ENCODE measurements at regions not wholly inside any gene's neighbourhood (a gene's known extent, or its start where the extent isn't known, plus 50 kb on each side); places are given as distances from the start of the nearest gene placed in this dataset.
"Not testable (repeated sequence)": the region's sequence is repeated elsewhere in the genome, so short reads cannot be mapped to it uniquely, and the experiment has no call there.

DNA sequence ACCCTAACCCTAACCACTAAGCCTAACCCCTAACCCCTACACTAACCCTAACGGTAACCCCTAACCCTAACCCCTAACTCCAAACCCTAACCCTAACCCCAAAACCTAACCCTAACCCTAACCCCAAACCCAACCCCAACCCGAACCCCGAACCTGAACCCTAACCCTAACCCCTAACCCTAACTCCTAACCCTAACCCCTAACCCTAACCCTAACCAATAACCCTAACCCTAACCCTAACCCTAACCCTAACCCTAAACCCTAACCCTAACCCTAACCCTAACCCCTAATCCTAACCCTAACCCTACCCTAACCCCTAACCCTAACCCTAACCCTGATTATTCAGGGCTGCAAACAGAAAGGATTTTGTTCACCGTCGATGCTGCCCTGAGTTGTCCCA is 144.6 kb upstream of the DUSP22 start:
- DNase-seq = not testable (repeated sequence)

DNA sequence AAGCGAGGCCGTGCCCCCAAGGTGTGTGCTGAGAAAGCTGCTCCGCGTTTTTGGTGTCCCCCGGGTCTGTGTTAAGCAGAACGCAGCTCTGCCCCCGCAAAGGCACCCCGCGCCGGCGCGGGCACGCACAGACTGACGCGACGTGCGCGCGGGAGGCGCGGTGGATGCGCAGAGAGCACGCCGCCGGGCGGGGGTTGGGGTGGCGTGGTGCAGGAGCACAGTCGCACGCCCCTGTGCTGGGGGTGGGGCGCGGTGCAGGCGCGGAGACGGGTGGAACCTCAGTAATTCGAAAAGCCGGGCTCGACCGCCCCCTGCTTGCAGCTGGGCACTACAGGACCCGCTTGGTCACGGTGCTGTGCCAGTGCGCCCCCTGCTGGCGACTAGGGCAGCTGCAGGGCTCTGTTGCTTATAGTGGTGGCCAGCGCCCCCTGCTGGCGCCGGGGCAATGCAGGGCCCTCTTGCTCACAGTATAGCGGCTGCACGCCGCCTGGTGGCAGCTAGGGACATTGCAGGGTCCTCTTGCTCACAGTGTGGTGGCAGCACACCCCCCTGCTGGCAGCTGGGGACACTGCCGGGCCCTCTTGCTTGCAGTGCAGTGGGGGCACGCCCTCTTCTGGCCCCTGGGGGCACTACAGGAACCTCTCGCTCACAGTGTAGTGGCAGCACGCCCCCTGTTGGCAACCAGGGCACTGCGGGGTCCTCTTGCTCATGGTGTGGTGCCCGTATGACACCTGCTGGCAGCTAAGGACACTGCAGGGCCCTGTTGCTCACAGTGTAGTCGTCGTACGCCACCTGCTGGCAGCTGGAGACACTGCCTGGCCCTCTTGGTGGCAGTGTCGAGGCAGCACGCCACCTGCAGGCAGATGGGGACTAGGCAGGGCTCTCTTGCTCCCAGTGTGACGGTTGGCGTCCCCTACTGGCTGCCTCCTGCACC is 144.0 kb upstream of the DUSP22 start:
- DNase-seq = peak in 1 of 2 experiments; percentile 18

DNA sequence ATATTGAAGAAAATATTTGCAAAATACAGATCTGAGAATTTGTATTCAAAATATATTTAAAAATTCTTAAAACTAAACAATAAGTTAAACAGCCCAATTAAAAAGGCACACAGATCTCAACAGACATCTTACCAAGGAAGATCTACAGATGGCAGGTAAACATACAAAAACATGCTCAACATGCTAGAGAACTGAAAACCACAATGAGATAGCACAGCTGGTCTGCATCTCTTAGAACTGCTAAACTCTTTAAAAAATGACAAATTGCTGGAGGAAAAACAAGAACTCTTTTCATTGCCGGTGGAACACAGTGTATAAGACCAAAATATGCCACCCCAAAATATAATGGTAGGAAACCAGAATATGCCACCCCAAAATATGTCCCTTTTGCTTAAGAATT is 142.1 kb upstream of the DUSP22 start:
- DNase-seq = not testable (repeated sequence)

DNA sequence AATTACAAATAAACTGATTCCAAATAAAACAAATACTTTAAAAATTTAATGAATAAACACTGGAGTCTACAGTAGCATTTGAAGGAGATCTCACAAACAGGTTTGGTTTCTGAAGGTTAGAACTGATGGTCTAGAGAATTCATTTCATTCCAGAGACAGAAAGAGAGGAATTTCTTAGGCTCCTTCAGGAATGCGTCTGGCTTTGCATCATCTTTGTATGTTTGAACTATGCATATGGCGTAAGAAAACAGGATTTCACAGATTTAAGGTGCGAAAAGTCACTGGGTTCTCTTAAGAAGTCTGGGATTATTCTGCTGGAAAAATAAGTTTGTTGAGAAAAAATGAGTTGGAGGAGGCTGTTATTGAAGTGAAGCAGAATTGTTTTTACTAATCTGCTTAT is 139.9 kb upstream of the DUSP22 start:
- not testable (repeated sequence) for DNase-seq

DNA sequence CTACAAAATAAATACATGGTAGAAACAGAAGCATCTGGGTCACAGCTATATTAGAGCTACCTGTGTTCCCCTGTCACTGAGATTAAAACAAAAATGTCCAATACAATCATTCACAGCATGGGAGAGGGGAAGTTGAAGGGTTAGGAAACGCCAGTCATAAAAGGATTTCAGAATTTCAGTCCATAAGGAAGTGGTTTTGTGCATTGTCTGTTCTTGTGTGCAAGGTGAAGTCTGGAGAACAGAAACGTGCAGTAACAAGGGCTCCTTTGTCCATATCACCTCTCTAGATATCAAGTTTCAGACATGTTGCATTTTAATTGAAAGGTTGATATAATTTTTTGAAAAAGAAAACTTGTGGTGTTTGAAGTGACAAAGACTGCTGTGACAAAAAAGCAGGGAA is 139.3 kb upstream of the DUSP22 start:
- DNase-seq = peak; percentile 51 to 56

- not testable (repeated sequence) for DNase-seq
Measured at GRCh38 chr6:153867-154266, 138.4 kb upstream of the DUSP22 start.

GRCh38 chr6:154321-155092 is 137.8 kb upstream of the DUSP22 start:
- DNase-seq = not testable (repeated sequence)

GRCh38 chr6:156010-156409 is 136.3 kb upstream of the DUSP22 start:
- no peak for DNase-seq

GRCh38 chr6:156441-157140 is 135.7 kb upstream of the DUSP22 start:
- DNase-seq = not testable (repeated sequence)

DNA sequence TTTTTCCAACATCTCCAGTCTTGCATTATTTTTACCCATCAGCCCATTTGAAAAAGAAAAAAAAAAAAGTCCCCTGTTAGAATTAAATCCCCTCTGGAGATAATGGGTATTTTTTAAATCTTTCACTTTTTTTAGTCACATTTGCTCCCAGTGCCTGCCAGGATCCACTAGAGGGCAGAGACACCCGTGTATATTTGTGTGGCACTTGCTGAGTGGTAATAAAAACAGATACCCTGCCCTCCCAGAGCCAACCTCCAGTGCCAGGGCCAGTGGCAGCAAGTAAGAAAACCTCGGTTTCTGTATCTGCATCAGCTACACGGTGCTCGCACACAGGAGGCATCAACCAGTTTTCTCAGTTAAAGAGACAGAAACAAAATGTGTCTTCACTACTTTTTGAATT is 135.1 kb upstream of the DUSP22 start:
- DNase-seq = peak in 1 of 2 experiments; percentile 19

GRCh38 chr6:161657-162056 is 130.6 kb upstream of the DUSP22 start:
- DNase-seq = not testable (repeated sequence)

DNA sequence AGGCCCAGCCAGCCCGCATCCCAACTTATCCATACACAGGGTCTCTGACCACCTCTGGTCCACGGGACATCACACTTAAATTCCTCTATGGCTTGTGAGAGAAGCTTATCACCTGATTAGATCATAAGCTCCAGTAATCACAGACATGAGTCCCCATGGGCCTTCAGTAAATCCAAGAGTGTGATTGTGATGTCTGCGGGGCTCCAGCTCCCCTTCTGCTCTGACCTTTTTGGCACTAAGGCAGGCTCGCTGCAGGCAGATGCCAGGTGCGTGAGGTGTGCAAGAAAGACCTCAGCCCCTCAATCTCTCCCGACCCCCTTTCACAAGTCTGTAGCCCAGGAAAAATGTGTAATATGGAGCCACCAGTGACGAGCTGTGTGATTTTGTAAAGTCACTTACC is 127.6 kb upstream of the DUSP22 start:
- DNase-seq = no peak

GRCh38 chr6:165263-165662 is 127.0 kb upstream of the DUSP22 start:
- DNase-seq = no peak

- DNase-seq = no peak
Measured at GRCh38 chr6:165906-166305, 126.4 kb upstream of the DUSP22 start.

DNA sequence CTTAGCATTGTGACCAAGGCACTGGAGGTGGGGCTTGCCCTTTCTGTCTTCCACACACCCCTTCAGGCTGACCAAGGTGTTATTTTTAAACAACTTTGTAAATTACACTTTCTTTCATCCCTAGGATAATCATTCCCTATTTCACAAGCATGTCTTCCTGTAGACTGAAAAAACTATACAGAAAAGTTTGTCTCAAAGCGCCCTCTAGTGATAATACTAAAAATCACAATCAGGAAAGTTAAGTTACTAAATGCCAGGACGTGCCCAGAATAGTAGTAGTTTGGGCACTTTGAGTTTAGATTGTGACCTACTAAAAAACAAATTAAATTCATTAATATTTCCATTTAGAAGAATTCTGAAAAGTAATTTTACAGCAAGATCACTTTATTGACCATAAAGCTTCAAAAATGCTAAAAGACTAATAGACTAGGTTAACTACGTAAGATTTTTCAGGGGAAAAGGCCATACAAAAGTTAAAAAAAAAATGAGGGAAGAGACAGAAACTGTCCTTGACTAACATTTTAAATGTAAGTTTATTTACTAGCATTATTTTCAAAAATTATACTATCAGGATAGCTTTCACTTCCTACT is 123.3 kb upstream of the DUSP22 start:
- DNase-seq = peak; percentile 43 to 56

DNA sequence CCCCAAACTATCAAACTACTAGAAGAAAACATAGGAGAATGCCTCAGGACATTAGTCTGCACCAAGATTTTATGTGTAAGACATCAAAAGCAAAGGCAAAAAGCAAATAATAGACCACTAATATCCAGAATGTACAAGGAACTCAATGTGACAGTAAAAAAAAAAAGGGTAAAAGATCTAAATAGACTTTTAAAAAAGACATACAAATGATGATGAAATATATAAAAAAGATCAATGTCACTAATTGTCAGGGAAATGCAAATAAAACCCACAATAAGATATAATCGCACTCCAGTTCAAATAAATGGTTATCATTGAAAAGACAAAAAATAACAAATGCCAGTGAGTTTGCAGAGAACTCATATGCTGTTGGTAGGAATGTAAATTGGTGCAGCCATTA is 118.3 kb upstream of the DUSP22 start:
- no peak for DNase-seq

- no peak for DNase-seq
Measured at GRCh38 chr6:175680-176079, 116.6 kb upstream of the DUSP22 start.

DNA sequence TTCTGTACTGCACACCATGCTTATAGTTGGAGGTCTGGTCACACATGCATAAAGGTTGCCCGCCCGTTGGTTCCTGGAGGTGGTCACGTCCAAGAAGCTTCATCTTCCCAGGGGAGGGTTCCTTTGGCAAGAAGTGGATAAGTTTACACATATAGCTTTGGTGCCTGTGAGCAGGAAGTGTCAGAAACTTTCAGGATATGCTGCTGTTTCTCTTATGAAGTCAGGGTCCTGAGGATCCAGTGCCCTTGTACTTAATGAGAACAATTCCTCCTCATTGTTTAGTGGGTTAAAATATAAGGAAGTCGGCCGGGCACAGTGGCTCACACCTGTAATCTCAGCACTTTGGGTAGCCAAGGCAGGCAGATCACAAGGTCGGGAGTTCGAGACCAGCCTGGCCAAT is 115.5 kb upstream of the DUSP22 start:
- no peak for DNase-seq

- DNase-seq = no peak
Measured at GRCh38 chr6:178119-178518, 114.2 kb upstream of the DUSP22 start.

DNA sequence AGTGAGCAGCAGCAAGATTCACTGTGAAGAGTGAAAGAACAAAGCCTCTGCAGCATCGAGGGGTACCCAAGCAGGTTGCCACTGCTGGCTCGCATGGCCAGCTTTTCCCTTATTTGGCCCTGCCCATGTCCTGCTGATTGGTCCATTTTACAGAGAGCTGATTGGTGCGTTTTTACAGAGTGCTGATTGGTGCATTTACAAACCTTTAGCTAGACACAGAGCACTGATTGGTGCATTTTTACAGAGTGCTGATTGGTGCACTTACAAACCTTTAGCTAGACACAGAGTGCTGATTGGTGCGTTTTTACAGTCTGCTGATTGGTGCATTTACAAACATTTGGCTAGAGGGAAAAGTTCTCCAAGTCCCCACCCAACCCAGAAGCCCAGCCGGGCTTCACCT is 113.4 kb upstream of the DUSP22 start:
- not testable (repeated sequence) for DNase-seq

- no peak for DNase-seq
Measured at GRCh38 chr6:179340-179950, 112.8 kb upstream of the DUSP22 start.

DNA sequence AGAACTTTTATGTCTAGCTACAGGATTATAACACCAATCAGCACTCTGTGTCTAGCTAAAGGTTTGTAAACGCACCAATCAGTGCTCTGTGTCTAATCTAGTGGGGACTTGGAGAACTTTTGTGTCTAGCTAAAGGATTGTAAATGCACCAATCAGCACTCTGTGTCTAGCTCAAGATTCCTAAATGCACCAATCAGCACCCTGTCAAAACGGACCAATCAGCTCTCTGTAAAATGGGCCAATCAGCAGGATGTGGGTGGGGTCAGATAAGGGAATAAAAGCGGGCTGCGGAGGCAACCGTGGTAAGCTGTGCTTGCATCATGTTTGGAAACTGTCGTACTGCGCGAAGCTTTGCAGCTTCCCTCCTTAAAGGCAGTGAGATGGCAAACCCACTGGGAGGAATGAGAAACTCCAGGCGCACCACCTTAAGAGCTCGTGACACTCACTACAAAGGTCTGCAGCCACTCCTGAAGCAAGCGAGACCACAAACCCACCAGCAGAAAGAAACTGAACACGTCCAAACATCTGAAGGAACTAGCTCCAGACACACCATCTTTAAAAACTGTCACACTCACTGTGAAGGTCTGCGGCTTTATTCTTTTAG is 112.1 kb upstream of the DUSP22 start:
- DNase-seq = not testable (repeated sequence)
